Parathyroid adenoma (tissue), 2 donors: ENCODE measurements at regions not wholly inside any gene's neighbourhood (a gene's known extent, or its start where the extent isn't known, plus 50 kb on each side); places are given as distances from the start of the nearest gene placed in this dataset.
A peak's percentile ranks its signal among the peaks of the same experiment; 100 is the strongest.

ENCODE experiments used
- H2AFZ ChIP-seq: fragments of 300-600 bp; sonication (generic); one replicate; pipeline ENCODE4 v1.7.0; 2017; ENCODE audit warnings: antibody characterized with exemption, mild to moderate bottlenecking
- H3K27ac ChIP-seq: fragments of 300-600 bp; sonication (generic); one replicate; pipeline ENCODE4 v1.7.0; 2017
- H3K27me3 ChIP-seq: fragments of 300-600 bp; sonication (generic); one replicate; pipeline ENCODE4 v1.7.0; 2017; ENCODE audit warnings: low read length; ENCODE audit not compliant: control insufficient read depth, insufficient read depth
- H3K36me3 ChIP-seq: fragments of 300-600 bp; sonication (generic); one replicate; pipeline ENCODE4 v1.7.0; 2017; ENCODE audit warnings: low read length; ENCODE audit not compliant: control insufficient read depth, insufficient read depth
- H3K4me1 ChIP-seq: fragments of 300-600 bp; sonication (generic); one replicate; pipeline ENCODE4 v1.7.0; 2017; ENCODE audit warnings: control low read depth
- H3K4me2 ChIP-seq: fragments of 300-600 bp; sonication (generic); one replicate; pipeline ENCODE4 v1.7.0; 2017; ENCODE audit warnings: low read length
- H3K4me3 ChIP-seq: fragments of 300-600 bp; sonication (generic); one replicate; pipeline ENCODE4 v1.7.0; 2017; ENCODE audit warnings: low read depth, low read length
- H3K79me2 ChIP-seq: fragments of 300-600 bp; sonication (generic); one replicate; pipeline ENCODE4 v1.7.0; 2017; ENCODE audit warnings: control low read depth
- H3K9ac ChIP-seq: fragments of 300-600 bp; sonication (generic); one replicate; pipeline ENCODE4 v1.7.0; 2017; ENCODE audit warnings: mild to moderate bottlenecking
- H3K9me3 ChIP-seq: fragments of 300-600 bp; sonication (generic); one replicate; pipeline ENCODE4 v1.7.0; 2017; ENCODE audit warnings: low read length; ENCODE audit not compliant: control insufficient read depth
- TF ChIP-seq, protein P1 (sequence below): fragments of 300-600 bp; sonication (generic); IDR thresholded peaks from one replicate; pipeline ENCODE4 v1.7.0; 2017; ENCODE audit warnings: antibody characterized with exemption, mild to moderate bottlenecking
- donor health status: primary hyperparathyroidism.

DNA sequence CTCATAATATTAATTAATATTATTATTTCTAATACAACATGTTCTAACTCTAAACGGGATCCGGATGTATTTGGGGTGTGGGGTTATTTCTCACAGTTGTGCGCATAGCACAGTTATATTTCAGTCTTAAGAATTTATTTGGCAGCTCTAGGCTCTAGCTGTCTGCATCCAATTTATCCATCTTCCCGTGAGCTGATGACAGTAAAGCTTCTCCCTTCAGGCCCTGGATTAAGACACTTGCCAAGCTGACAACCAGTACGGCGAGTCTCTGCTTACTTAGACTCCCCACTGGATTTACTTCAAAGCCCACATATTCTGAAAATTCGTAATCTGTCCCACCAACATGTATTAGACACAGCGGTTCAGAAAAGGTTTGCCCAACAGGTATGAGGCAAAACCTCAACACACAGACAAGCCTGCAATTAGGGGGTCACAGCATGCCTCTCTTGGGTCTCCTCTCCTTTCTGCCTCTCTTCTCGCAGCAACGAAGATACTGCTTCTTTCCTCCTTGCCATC lies 232.9 kb upstream of the TMTC1 start:
- TF ChIP-seq, protein P1, sequence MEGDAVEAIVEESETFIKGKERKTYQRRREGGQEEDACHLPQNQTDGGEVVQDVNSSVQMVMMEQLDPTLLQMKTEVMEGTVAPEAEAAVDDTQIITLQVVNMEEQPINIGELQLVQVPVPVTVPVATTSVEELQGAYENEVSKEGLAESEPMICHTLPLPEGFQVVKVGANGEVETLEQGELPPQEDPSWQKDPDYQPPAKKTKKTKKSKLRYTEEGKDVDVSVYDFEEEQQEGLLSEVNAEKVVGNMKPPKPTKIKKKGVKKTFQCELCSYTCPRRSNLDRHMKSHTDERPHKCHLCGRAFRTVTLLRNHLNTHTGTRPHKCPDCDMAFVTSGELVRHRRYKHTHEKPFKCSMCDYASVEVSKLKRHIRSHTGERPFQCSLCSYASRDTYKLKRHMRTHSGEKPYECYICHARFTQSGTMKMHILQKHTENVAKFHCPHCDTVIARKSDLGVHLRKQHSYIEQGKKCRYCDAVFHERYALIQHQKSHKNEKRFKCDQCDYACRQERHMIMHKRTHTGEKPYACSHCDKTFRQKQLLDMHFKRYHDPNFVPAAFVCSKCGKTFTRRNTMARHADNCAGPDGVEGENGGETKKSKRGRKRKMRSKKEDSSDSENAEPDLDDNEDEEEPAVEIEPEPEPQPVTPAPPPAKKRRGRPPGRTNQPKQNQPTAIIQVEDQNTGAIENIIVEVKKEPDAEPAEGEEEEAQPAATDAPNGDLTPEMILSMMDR: no peak
- H3K36me3 ChIP-seq: no peaks in the 10 kb centered on the region
- H3K27ac ChIP-seq: no peak overlapping the region
- no peak overlapping the region for H2AFZ ChIP-seq
- no peak overlapping the region for H3K4me2 ChIP-seq
- H3K4me1 ChIP-seq: peaks cover 4% of the 10 kb centered on the region
- no peak overlapping the region for H3K9ac ChIP-seq
- H3K4me3 ChIP-seq: no peak overlapping the region
- H3K27me3 ChIP-seq: no peaks in the 10 kb centered on the region
- H3K9me3 ChIP-seq: no peaks in the 10 kb centered on the region
- H3K79me2 ChIP-seq: no peaks in the 10 kb centered on the region

DNA sequence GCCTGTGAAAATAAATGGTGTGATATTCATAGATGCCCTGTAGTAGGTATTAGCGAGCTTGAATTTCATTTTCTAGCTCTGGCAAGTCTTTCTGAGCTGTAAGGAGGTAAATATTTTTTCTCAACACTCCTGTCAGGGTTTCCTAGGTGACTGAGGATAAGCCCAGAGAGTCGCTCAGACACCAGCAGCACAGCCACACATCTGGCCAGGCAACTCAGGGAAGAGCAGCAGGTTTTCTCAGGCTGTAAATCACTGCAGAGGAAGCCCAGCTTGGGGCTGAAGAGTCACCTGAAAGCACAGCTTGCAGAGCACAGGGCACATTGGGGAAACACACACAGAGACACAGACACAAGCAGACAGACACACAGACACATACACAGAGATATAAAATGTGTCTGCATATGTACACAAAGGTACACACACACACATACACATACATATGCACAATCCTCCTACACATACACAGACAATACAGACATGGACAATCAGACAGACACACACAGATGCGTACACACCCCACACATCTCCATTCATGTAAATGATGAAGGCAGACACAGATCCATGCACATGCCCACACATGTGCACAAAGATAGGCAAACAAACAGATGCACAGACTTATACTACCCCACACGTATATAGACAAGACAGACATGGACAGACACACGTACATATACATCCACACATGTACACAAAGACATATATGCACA lies 232.0 kb upstream of the TMTC1 start:
- Histone ChIP-seq H3K4me1 (peaks cover 4% of the 10 kb centered on the region), H3K36me3 (no peaks in the 10 kb centered on the region), H3K9me3 (no peaks in the 10 kb centered on the region), H3K9ac (no peak overlapping the region), H3K4me2 (no peak overlapping the region), H3K4me3 (no peak overlapping the region), H3K27me3 (no peaks in the 10 kb centered on the region), H2AFZ (no peak overlapping the region), H3K79me2 (no peaks in the 10 kb centered on the region), H3K27ac (no peak overlapping the region)
- TF ChIP-seq, protein P1: no peak

GRCh38 chr12:30014991-30015390 lies 231.2 kb upstream of the TMTC1 start:
- H3K4me1 ChIP-seq: peaks cover 4% of the 10 kb centered on the region
- H3K9me3 ChIP-seq: no peaks in the 10 kb centered on the region
- no peak overlapping the region for H3K4me2 ChIP-seq
- no peaks in the 10 kb centered on the region for H3K27me3 ChIP-seq
- H3K27ac ChIP-seq: no peak overlapping the region
- H2AFZ ChIP-seq: peak overlapping the region; percentile 63
- no peaks in the 10 kb centered on the region for H3K36me3 ChIP-seq
- H3K9ac ChIP-seq: no peak overlapping the region
- no peaks in the 10 kb centered on the region for H3K79me2 ChIP-seq
- H3K4me3 ChIP-seq: no peak overlapping the region
- TF ChIP-seq, protein P1: no peak

DNA sequence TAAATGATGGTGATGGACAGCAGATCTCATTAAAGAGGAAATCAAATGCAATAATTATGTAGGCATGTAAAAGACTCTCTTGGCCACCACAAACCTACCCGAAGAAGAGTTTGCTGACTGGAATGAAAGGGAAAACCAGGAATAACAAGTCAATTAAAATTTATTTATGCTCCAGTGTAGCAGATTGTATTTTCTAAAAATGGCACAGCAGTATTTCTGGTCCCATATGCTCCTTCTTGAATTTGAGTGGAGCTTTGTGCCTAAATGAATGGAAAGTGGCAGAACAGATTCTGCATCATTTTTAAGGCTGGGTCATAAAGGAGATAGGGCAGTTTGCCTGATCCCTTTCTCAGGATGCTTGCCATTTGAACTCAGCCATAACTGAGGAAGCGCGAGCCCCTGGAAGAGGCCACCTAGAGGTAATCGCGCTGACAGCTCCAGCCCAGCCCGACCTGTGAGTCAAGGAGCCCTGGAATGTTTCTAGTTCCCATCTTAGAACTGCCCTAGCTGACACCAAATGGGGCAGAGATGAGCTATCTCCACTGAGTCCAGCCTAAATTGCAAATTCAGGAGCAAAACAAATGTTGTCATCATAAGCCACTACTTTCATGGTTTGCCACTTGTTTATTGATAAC lies 229.2 kb upstream of the TMTC1 start:
- TF ChIP-seq, protein P1: no peak
- H3K36me3 ChIP-seq: no peaks in the 10 kb centered on the region
- peak overlapping the region; percentile 13 for H2AFZ ChIP-seq
- no peak overlapping the region for H3K9ac ChIP-seq
- H3K4me3 ChIP-seq: no peak overlapping the region
- no peaks in the 10 kb centered on the region for H3K79me2 ChIP-seq
- no peak overlapping the region for H3K4me2 ChIP-seq
- H3K4me1 ChIP-seq: peaks cover 4% of the 10 kb centered on the region
- no peaks in the 10 kb centered on the region for H3K27me3 ChIP-seq
- no peak overlapping the region for H3K27ac ChIP-seq
- H3K9me3 ChIP-seq: no peaks in the 10 kb centered on the region
